OCI-LY7 (cell line): ENCODE measurements at regions not wholly inside any gene's neighbourhood (a gene's known extent, or its start where the extent isn't known, plus 50 kb on each side); places are given as distances from the start of the nearest gene placed in this dataset.

Experiments used
- BruUV-seq: library from RNA; stranded (reverse); fragments of 400-500 nt; replicated peaks from 2 replicates; lab custom pipeline; 2021; lab: Mats Ljungman, UMichigan
- CTCF ChIA-PET: fragments of 300-600 bp; sonication (Branson Sonifier 250); formaldehyde crosslinking; loops from one replicate; lab custom pipeline; 2022; ENCODE audit warnings: antibody characterized with exemption; ENCODE audit not compliant: unreplicated experiment; lab: Charles Lee
- POLR2A ChIA-PET: fragments of 300-600 bp; sonication (Branson Sonifier 250); formaldehyde crosslinking; loops from one replicate; lab custom pipeline; 2022; ENCODE audit warnings: antibody characterized with exemption; lab: Charles Lee
- DNase-seq: peaks from one replicate; pipeline ENCODE4 v3.0.0-alpha.2; 2015; ENCODE audit warnings: low spot score
- H2AFZ ChIP-seq: fragments of 200-600 bp; sonication (generic), shearing (Covaris generic); 2 replicates; pipeline ENCODE4 v1.6.1; 2014; ENCODE audit warnings: mild to moderate bottlenecking, antibody characterized with exemption, low read length, moderate library complexity
- H3K27ac ChIP-seq: fragments of 200-600 bp; sonication (generic); 2 replicates; pipeline ENCODE4 v1.5.1; 2014; ENCODE audit warnings: mixed run types, low read depth, mild to moderate bottlenecking, moderate library complexity, low read length, inconsistent platforms; ENCODE audit not compliant: poor library complexity, severe bottlenecking
- H3K36me3 ChIP-seq: fragments of 200-600 bp; sonication (generic); 2 replicates; pipeline ENCODE4 v1.6.1; 2014; ENCODE audit warnings: mild to moderate bottlenecking, antibody characterized with exemption, low read length, moderate library complexity, mixed read lengths; ENCODE audit not compliant: insufficient read depth
- H3K4me1 ChIP-seq: fragments of 200-600 bp; sonication (generic); 2 replicates; pipeline ENCODE4 v1.5.1; 2014; ENCODE audit warnings: mild to moderate bottlenecking, low read length; ENCODE audit not compliant: insufficient read depth, poor library complexity, severe bottlenecking
- H3K4me2 ChIP-seq: fragments of 200-600 bp; sonication (generic); 2 replicates; pipeline ENCODE4 v1.6.1; 2014; ENCODE audit warnings: mild to moderate bottlenecking, low read length
- H3K4me3 ChIP-seq: fragments of 200-600 bp; sonication (generic); 2 replicates; pipeline ENCODE4 v1.5.1; 2014; ENCODE audit warnings: mild to moderate bottlenecking, low read depth, low read length; ENCODE audit not compliant: poor library complexity, severe bottlenecking
- H3K79me2 ChIP-seq: fragments of 200-600 bp; sonication (generic); 2 replicates; pipeline ENCODE4 v1.6.1; 2016; ENCODE audit warnings: low read depth, mild to moderate bottlenecking, low read length, moderate library complexity, mixed read lengths; ENCODE audit not compliant: insufficient read depth
- H3K9me2 ChIP-seq: fragments of 200-600 bp; sonication (generic); 2 replicates; pipeline ENCODE4 v1.6.1; 2016; ENCODE audit warnings: mild to moderate bottlenecking, low read length, mixed read lengths; ENCODE audit not compliant: insufficient read depth
- H3K9me3 ChIP-seq: fragments of 200-600 bp; sonication (generic); 2 replicates; pipeline ENCODE4 v1.6.1; 2014; ENCODE audit warnings: mild to moderate bottlenecking, mixed run types, low read length, mixed read lengths
- H4K20me1 ChIP-seq: fragments of 200-600 bp; sonication (generic); 2 replicates; pipeline ENCODE4 v1.6.1; 2014; ENCODE audit warnings: mild to moderate bottlenecking, antibody characterized with exemption, low read length, moderate library complexity, mixed read lengths; ENCODE audit not compliant: insufficient read depth
- EZH2phosphoT487 ChIP-seq: fragments of 200-600 bp; sonication (generic); IDR thresholded peaks from 2 replicates; pipeline ENCODE4 v1.6.1; 2018; ENCODE audit warnings: low read depth, borderline replicate concordance, mild to moderate bottlenecking, mixed run types, antibody characterized with exemption, low read length, moderate library complexity, mixed read lengths
- intact Hi-C: fragments of 100-400 bp; cut with micrococcal nuclease; formaldehyde crosslinking; loops from one replicate; pipeline ENCODE4 v1.10.0; 2022; ENCODE audit not compliant: unreplicated experiment
- TF ChIP-seq, protein P1 (sequence below): fragments of 200-600 bp; sonication (generic); conservative IDR thresholded peaks from 2 replicates; pipeline ENCODE4 v1.5.1; 2014; ENCODE audit warnings: mild to moderate bottlenecking, antibody characterized with exemption, low read length, moderate library complexity, mixed read lengths

DNA sequence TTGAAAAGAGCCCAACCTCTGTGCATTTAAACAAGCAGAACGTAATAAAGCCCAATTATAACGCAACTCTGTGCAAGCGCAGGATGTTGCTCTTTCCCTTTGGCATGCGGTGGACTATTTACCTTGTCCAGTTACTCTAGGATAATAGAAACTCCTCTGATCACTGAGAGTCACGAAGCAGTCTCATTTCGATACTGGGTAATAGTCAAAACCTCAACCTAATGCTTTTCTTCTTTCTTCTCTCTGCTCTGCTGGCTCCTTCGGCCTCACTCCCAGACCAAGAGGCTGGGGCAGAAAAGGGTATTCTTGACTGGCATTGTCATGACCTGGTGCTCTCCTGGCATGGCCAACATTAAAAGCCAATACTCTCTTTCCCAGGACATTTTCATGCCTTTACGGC is 89.7 kb upstream of the GCFC2 start:
- H3K79me2 ChIP-seq, result no peaks in the 10 kb centered on the region
- no peak overlapping the region for H3K4me2 ChIP-seq
- H3K4me3 ChIP-seq, result no peak overlapping the region
- H3K4me1 ChIP-seq, result no peaks in the 10 kb centered on the region
- ChIA-PET POLR2A (no interaction called here), CTCF (no interaction called here)
- no TSS peak for BruUV-seq
- no peaks in the 10 kb centered on the region for H3K36me3 ChIP-seq
- no peak for TF ChIP-seq EZH2phosphoT487
- TF ChIP-seq, protein P1, sequence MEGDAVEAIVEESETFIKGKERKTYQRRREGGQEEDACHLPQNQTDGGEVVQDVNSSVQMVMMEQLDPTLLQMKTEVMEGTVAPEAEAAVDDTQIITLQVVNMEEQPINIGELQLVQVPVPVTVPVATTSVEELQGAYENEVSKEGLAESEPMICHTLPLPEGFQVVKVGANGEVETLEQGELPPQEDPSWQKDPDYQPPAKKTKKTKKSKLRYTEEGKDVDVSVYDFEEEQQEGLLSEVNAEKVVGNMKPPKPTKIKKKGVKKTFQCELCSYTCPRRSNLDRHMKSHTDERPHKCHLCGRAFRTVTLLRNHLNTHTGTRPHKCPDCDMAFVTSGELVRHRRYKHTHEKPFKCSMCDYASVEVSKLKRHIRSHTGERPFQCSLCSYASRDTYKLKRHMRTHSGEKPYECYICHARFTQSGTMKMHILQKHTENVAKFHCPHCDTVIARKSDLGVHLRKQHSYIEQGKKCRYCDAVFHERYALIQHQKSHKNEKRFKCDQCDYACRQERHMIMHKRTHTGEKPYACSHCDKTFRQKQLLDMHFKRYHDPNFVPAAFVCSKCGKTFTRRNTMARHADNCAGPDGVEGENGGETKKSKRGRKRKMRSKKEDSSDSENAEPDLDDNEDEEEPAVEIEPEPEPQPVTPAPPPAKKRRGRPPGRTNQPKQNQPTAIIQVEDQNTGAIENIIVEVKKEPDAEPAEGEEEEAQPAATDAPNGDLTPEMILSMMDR, result no peak
- no peaks in the 10 kb centered on the region for H3K9me2 ChIP-seq
- no peaks in the 10 kb centered on the region for H4K20me1 ChIP-seq
- no peaks in the 10 kb centered on the region for H3K9me3 ChIP-seq
- no peak for DNase-seq
- intact Hi-C loops, result no loop called here
- no peak overlapping the region for H2AFZ ChIP-seq
- no peak overlapping the region for H3K27ac ChIP-seq

DNA sequence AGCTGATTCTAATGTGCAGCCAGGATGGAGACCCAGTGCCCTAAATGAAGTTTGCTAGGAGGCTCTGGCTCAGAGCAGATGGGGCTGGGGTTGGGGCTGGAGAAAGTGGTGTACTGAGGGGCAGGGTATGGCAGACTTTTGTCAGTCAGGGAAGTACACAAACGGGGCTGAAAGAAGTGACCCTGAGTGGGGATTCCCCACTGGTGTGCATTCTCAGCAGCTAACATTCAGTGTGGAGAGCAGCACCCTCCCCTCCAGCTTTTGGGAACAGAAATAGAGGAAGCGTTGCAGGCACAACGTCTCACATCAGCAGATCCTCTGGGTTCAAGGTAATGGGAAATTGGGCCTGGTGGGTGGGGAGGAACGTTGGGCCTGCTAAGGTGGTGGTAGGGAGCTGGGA is 89.1 kb upstream of the GCFC2 start:
- BruUV-seq, result no TSS peak
- Histone ChIP-seq H3K36me3 (no peaks in the 10 kb centered on the region), H3K4me1 (no peaks in the 10 kb centered on the region), H3K4me2 (no peak overlapping the region), H3K9me3 (no peaks in the 10 kb centered on the region), H3K9me2 (no peaks in the 10 kb centered on the region), H3K4me3 (no peak overlapping the region), H4K20me1 (no peaks in the 10 kb centered on the region), H2AFZ (no peak overlapping the region), H3K79me2 (no peaks in the 10 kb centered on the region), H3K27ac (no peak overlapping the region)
- intact Hi-C loops, result no loop called here
- TF ChIP-seq EZH2phosphoT487, result no peak
- TF ChIP-seq, protein P1, result no peak
- no peak for DNase-seq
- POLR2A ChIA-PET, result no interaction called here
- CTCF ChIA-PET, result no interaction called here

DNA sequence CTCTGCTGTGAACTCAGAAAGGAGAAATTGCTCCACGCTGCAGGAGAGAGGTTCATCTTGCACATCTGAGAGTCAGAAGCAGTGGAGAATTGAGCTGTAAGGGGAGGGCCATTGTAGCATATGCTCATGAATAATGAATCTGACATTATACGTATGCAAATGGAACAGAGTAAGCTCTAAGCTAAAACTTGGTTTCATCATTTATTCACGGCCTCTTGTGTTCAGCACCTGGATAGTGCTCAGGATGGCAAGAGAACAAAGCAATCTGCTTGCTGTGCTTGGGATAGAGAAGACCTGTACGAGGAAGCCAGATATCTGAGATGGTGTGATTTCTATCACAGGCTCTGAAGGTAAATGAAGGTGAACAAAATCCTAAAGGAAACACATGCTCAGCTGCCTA is 87.9 kb upstream of the GCFC2 start:
- Histone ChIP-seq H3K4me2 (no peak overlapping the region), H3K4me1 (no peaks in the 10 kb centered on the region), H4K20me1 (no peaks in the 10 kb centered on the region), H3K9me3 (no peaks in the 10 kb centered on the region), H3K9me2 (no peaks in the 10 kb centered on the region), H3K36me3 (no peaks in the 10 kb centered on the region), H2AFZ (no peak overlapping the region), H3K79me2 (no peaks in the 10 kb centered on the region), H3K4me3 (no peak overlapping the region), H3K27ac (no peak overlapping the region)
- ChIA-PET POLR2A (no interaction called here), CTCF (no interaction called here)
- no peak for DNase-seq
- intact Hi-C loops, result no loop called here
- no TSS peak for BruUV-seq
- TF ChIP-seq, protein P1, result no peak
- TF ChIP-seq EZH2phosphoT487, result no peak
